Lung (tissue), 11 donors: ENCODE measurements at regions not wholly inside any gene's neighbourhood (a gene's known extent, or its start where the extent isn't known, plus 50 kb on each side); places are given as distances from the start of the nearest gene placed in this dataset.

ENCODE experiments used
- ATAC-seq: fragments of 200-7000 bp; cut with Tn5 transposase; one replicate; pipeline ENCODE4 v1.9.1; 2020; ENCODE audit warnings: moderate number of reproducible peaks; ENCODE audit not compliant: insufficient read depth, low FRiP score
- DNase-seq, 3 donors: peaks; one replicate each; pipeline ENCODE4 v3.0.0-alpha.2; 2013 to 2017
- H3K27ac ChIP-seq, 2 donors: one replicate each; pipeline ENCODE4 v1.5.1; 2013; ENCODE audit warnings: mild to moderate bottlenecking in 2 of 2, moderate library complexity in 2 of 2, control low read depth in 1 of 2, inconsistent platforms in 1 of 2, low read depth in 1 of 2, low read length in 1 of 2
- H3K27me3 ChIP-seq, 3 donors: one replicate each; pipeline ENCODE4 v1.5.1; 2013; ENCODE audit warnings: low read length in 2 of 3; ENCODE audit not compliant: control insufficient read depth in 3 of 3, insufficient read depth in 3 of 3
- H3K36me3 ChIP-seq, 4 donors: one replicate each; pipeline ENCODE4 v1.5.1; 2013; ENCODE audit warnings: low read length in 4 of 4, mild to moderate bottlenecking in 1 of 4, moderate library complexity in 1 of 4; ENCODE audit not compliant: control insufficient read depth in 4 of 4, insufficient read depth in 4 of 4
- H3K4me1 ChIP-seq, 5 donors: one replicate each; pipeline ENCODE4 v1.5.1; 2013; ENCODE audit warnings: low read length in 5 of 5, mild to moderate bottlenecking in 2 of 5, moderate library complexity in 1 of 5; ENCODE audit not compliant: control insufficient read depth in 5 of 5, insufficient read depth in 5 of 5
- H3K4me3 ChIP-seq: one replicate; pipeline ENCODE4 v1.5.1; 2013; ENCODE audit warnings: mild to moderate bottlenecking, control low read depth, moderate library complexity
- H3K9ac ChIP-seq, 2 donors: one replicate each; pipeline ENCODE4 v1.5.1; 2013; ENCODE audit warnings: low read length in 2 of 2, control low read depth in 1 of 2; ENCODE audit not compliant: insufficient read depth in 1 of 2
- H3K9me3 ChIP-seq, 4 donors: one replicate each; pipeline ENCODE4 v1.5.1; 2013; ENCODE audit warnings: low read length in 3 of 4, mild to moderate bottlenecking in 1 of 4, moderate library complexity in 1 of 4; ENCODE audit not compliant: control insufficient read depth in 4 of 4, insufficient read depth in 3 of 4
- CTCF ChIP-seq: IDR thresholded peaks from 2 replicates; pipeline ENCODE4 v1.5.1; 2012; ENCODE audit warnings: mild to moderate bottlenecking; ENCODE audit errors: control extremely low read depth, extremely low read depth
- WGBS, 2 donors: extraction: QIAGEN DNeasy Blood & Tissue Kit; methylation state at CpG; one replicate each; pipeline ENCODE4 v1.1.7; 2013; 5-methylcytosine and 5-hydroxymethylcytosine counted together
- donor health status: control.
- donor health status: control.
- donor health status: Bipolar disorder and iron deficiency.
- donor health status: healthy.
- donor health status: DM: yes; HTN: yes; CAD: no.

- no peak for ATAC-seq
- no peak for DNase-seq
These were observed 399.7 kb downstream of the CDC14C start for GRCh38 chr7:49324040-49324439.

GRCh38 chr7:49324707-49325106, 400.4 kb downstream of the CDC14C start:
- no peak for TF ChIP-seq CTCF
- Histone ChIP-seq H3K4me1 (no peaks in the 10 kb centered on the region), H3K36me3 (no peaks in the 10 kb centered on the region), H3K4me3 (no peak overlapping the region), H3K27ac (no peak overlapping the region), H3K9ac (no peak overlapping the region), H3K27me3 (no peaks in the 10 kb centered on the region), H3K9me3 (no peaks in the 10 kb centered on the region)
- ATAC-seq = no peak
- 69 to 75% methylated on average over 1 of the region's 1 CpG for WGBS, 2 donors
- DNase-seq = peak in 1 of 3 donors; percentile 10

More at GRCh38 chr7:49324040-49324439, 399.7 kb downstream of the CDC14C start:
- WGBS, 2 donors = 67 to 71% methylated on average over 3 of the region's 3 CpGs
- no peaks in the 10 kb centered on the region for H3K27me3 ChIP-seq
- no peaks in the 10 kb centered on the region for H3K4me1 ChIP-seq
- TF ChIP-seq CTCF = no peak
- H3K9ac ChIP-seq = no peak overlapping the region
- no peaks in the 10 kb centered on the region for H3K9me3 ChIP-seq
- no peaks in the 10 kb centered on the region for H3K36me3 ChIP-seq
- no peak overlapping the region for H3K4me3 ChIP-seq
- H3K27ac ChIP-seq = no peak overlapping the region

GRCh38 chr7:49325571-49325970, 401.2 kb downstream of the CDC14C start:
- ATAC-seq (no peak), DNase-seq (no peak)
- no peaks in the 10 kb centered on the region for H3K36me3 ChIP-seq
- H3K9ac ChIP-seq = no peak overlapping the region
- no peak for TF ChIP-seq CTCF
- H3K4me3 ChIP-seq = no peak overlapping the region
- H3K27ac ChIP-seq = no peak overlapping the region
- H3K27me3 ChIP-seq = no peaks in the 10 kb centered on the region
- 73 to 79% methylated on average over 4 of the region's 4 CpGs for WGBS, 2 donors
- no peaks in the 10 kb centered on the region for H3K4me1 ChIP-seq
- no peaks in the 10 kb centered on the region for H3K9me3 ChIP-seq

GRCh38 chr7:49327155-49327554, 402.8 kb downstream of the CDC14C start:
- DNase-seq = no peak
- WGBS, 2 donors = 91 to 97% methylated on average over 8 of the region's 8 CpGs

More at GRCh38 chr7:49327155-49327554, 402.8 kb downstream of the CDC14C start:
- Histone ChIP-seq H3K4me1 (no peaks in the 10 kb centered on the region), H3K4me3 (no peak overlapping the region), H3K9ac (no peak overlapping the region), H3K9me3 (no peaks in the 10 kb centered on the region), H3K27me3 (no peaks in the 10 kb centered on the region), H3K27ac (no peak overlapping the region), H3K36me3 (no peaks in the 10 kb centered on the region)
- TF ChIP-seq CTCF = no peak
- no peak for ATAC-seq
